Middle frontal gyrus (tissue), 1 donor: ENCODE measurements at regions not wholly inside any gene's neighbourhood (a gene's known extent, or its start where the extent isn't known, plus 50 kb on each side); places are given as distances from the start of the nearest gene placed in this dataset.

Source experiments
- DNase-seq: peaks from one replicate; pipeline ENCODE4 v3.0.0-alpha.2; 2015; ENCODE audit warnings: low spot score; ENCODE audit errors: extremely low spot score

GRCh38 chr3:189500299-189500698 lies 130.9 kb upstream of the TP63 start:
- no peak for DNase-seq

GRCh38 chr3:189500798-189501495 lies 130.2 kb upstream of the TP63 start:
- no peak for DNase-seq

- DNase-seq = no peak
Measured at GRCh38 chr3:189502256-189502655, 128.9 kb upstream of the TP63 start.

- DNase-seq = no peak
Measured at GRCh38 chr3:189502676-189503257, 128.4 kb upstream of the TP63 start.

GRCh38 chr3:189507856-189508255 lies 123.3 kb upstream of the TP63 start:
- DNase-seq = no peak

- no peak for DNase-seq
Measured at GRCh38 chr3:189508784-189509501, 122.2 kb upstream of the TP63 start.

- DNase-seq = no peak
Measured at GRCh38 chr3:189512039-189512438, 119.2 kb upstream of the TP63 start.

- DNase-seq = no peak
Measured at GRCh38 chr3:189512821-189513220, 118.4 kb upstream of the TP63 start.

- DNase-seq = no peak
Measured at GRCh38 chr3:189513281-189514117, 117.7 kb upstream of the TP63 start.

GRCh38 chr3:189516039-189516438 lies 115.2 kb upstream of the TP63 start:
- DNase-seq = peak; percentile 24

GRCh38 chr3:189517981-189518380 lies 113.2 kb upstream of the TP63 start:
- no peak for DNase-seq

GRCh38 chr3:189519458-189519857 lies 111.7 kb upstream of the TP63 start:
- DNase-seq = no peak

GRCh38 chr3:189529468-189529867 lies 101.7 kb upstream of the TP63 start:
- no peak for DNase-seq

- no peak for DNase-seq
Measured at GRCh38 chr3:189529889-189530471, 101.2 kb upstream of the TP63 start.

GRCh38 chr3:189530822-189531221 lies 100.4 kb upstream of the TP63 start:
- no peak for DNase-seq

- DNase-seq = no peak
Measured at GRCh38 chr3:189531271-189531670, 99.9 kb upstream of the TP63 start.

- DNase-seq = no peak
Measured at GRCh38 chr3:189534531-189534930, 96.7 kb upstream of the TP63 start.

GRCh38 chr3:189537135-189537534 lies 94.1 kb upstream of the TP63 start:
- no peak for DNase-seq

GRCh38 chr3:189547448-189547847 lies 83.7 kb upstream of the TP63 start:
- no peak for DNase-seq

GRCh38 chr3:189548053-189548452 lies 83.1 kb upstream of the TP63 start:
- no peak for DNase-seq

- no peak for DNase-seq
Measured at GRCh38 chr3:189551007-189551406, 80.2 kb upstream of the TP63 start.
